ENCODE measurements at regions not wholly inside any gene's neighbourhood (a gene's known extent, or its start where the extent isn't known, plus 50 kb on each side); places are given as distances from the start of the nearest gene placed in this dataset.

- TF ChIP-seq, protein P1, sequence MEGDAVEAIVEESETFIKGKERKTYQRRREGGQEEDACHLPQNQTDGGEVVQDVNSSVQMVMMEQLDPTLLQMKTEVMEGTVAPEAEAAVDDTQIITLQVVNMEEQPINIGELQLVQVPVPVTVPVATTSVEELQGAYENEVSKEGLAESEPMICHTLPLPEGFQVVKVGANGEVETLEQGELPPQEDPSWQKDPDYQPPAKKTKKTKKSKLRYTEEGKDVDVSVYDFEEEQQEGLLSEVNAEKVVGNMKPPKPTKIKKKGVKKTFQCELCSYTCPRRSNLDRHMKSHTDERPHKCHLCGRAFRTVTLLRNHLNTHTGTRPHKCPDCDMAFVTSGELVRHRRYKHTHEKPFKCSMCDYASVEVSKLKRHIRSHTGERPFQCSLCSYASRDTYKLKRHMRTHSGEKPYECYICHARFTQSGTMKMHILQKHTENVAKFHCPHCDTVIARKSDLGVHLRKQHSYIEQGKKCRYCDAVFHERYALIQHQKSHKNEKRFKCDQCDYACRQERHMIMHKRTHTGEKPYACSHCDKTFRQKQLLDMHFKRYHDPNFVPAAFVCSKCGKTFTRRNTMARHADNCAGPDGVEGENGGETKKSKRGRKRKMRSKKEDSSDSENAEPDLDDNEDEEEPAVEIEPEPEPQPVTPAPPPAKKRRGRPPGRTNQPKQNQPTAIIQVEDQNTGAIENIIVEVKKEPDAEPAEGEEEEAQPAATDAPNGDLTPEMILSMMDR (IDR thresholded peaks at IDR 0.05; ENCODE audit: borderline replicate concordance, insufficient read depth, low read depth, low read length), result no peak
- no peak overlapping the region for H3K4me3 ChIP-seq (ENCODE audit: low read depth, low read length)
Observed at GRCh38 chr3:159807137-159808040, 181.2 kb upstream of the IL12A start.

- H3K4me3 ChIP-seq (ENCODE audit: low read depth, low read length), result no peak overlapping the region
- TF ChIP-seq, protein P1 (IDR thresholded peaks at IDR 0.05; ENCODE audit: borderline replicate concordance, insufficient read depth, low read depth, low read length), result no peak
Observed at GRCh38 chr3:159813822-159814531, 174.7 kb upstream of the IL12A start.

DNA sequence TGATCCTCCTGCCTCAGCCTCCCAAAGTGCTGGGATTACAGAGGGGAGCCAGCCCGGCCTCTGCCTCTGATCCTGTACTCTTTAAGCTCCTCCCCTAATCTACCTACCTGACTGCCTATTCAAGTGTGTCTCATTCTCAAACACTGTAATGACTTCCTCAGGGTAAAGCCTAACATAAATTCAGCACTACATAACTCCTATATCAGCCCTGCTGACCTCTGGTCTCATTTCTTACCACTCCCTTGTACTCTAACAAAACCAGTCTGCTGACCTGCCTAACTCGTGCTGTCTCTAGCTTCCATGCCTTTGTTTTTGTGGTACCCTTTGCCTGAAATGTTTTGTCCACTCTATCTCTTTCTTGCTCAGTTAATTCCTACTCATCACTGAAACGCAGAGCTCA, 172.1 kb upstream of the IL12A start:
- TF ChIP-seq, protein P1 (IDR thresholded peaks at IDR 0.05; ENCODE audit: borderline replicate concordance, insufficient read depth, low read depth, low read length), result no peak
- no peak overlapping the region for H3K4me3 ChIP-seq (ENCODE audit: low read depth, low read length)

DNA sequence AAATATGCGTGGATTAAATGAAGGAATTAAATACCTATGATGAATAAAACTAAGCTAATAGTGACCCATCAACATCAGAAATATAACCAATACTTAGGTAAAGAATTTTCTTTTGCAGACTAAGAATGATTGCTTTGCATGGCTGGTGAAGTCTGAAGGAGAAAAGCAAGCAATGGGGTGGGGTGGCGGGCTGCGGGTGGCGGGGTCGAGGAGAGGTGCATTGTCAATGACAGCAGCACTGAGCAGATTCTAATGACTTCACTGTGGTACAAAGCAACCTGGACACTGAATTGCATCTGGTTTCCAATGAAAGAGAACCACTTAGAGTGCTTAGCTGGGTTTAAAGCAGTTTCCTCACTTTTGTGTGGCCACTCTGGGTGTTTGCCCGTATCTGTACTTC, 171.5 kb upstream of the IL12A start:
- H3K4me3 ChIP-seq (ENCODE audit: low read depth, low read length), result no peak overlapping the region
- TF ChIP-seq, protein P1 (IDR thresholded peaks at IDR 0.05; ENCODE audit: borderline replicate concordance, insufficient read depth, low read depth, low read length), result no peak

DNA sequence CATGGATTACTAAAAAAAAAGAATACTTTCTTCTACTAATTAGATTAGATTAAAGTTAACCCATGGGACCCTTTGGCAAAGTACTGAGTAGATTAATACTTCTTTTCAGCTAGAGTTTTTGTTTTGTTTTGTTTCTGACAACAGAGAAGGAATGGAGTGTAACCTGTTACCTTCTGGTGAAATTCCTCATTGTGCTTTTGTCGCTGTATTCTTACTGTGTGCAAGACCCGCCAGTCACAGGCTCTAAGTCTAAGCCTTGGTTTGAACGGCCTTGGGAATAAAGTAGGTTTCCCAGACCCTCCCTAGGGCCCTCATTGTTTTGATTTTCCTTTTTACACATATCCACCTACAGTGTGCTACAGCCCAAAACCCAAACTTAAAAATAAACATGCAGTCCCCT, 171.1 kb upstream of the IL12A start:
- no peak overlapping the region for H3K4me3 ChIP-seq (ENCODE audit: low read depth, low read length)
- TF ChIP-seq, protein P1 (IDR thresholded peaks at IDR 0.05; ENCODE audit: borderline replicate concordance, insufficient read depth, low read depth, low read length), result no peak

DNA sequence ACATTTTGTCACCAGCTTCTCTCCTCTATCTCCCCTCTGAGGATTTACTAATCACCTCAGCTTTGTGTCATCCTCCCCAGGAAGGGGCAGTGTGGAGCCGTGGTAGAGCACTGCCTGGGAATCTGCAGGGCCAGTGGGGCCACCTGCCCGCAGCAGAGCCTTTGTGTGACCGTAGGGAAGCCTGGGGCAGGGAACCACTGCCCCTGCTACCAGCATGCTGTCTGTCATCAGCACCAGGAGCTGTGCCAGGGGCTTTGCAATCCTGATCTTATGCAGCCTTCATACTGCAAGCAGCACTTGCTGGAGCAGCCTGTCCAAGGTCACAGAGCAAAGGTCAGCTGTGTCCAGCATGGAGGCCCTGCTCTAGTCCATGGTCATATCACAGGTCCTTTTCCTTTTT, 170.2 kb upstream of the IL12A start:
- TF ChIP-seq, protein P1 (IDR thresholded peaks at IDR 0.05; ENCODE audit: borderline replicate concordance, insufficient read depth, low read depth, low read length), result peak; percentile 23; the same call in 1 of the 2 replicates
- no peak overlapping the region for H3K4me3 ChIP-seq (ENCODE audit: low read depth, low read length)
